HCT116 (cell line): ENCODE measurements at regions not wholly inside any gene's neighbourhood (a gene's known extent, or its start where the extent isn't known, plus 50 kb on each side); places are given as distances from the start of the nearest gene placed in this dataset.

Experiments
- ATAC-seq: fragments of 200-7000 bp; cut with Tn5 transposase; 2 replicates; pipeline ENCODE4 v1.9.1; 2020; ENCODE audit warnings: mild to moderate bottlenecking, moderate library complexity
- BruUV-seq: library from RNA; stranded (reverse); fragments of 400-500 nt; replicated peaks from 2 replicates; lab custom pipeline; 2021; lab: Mats Ljungman, UMichigan
- CTCF ChIA-PET: fragments of 300-600 bp; sonication (Branson Sonifier 250); formaldehyde crosslinking; loops from one replicate; lab custom pipeline; 2021; ENCODE audit warnings: antibody characterized with exemption; lab: Charles Lee
- POLR2A ChIA-PET: fragments of 300-600, 350-600 bp; sonication (Branson Sonifier 250); formaldehyde crosslinking; loops from one replicate; lab custom pipeline; 2021; ENCODE audit warnings: antibody characterized with exemption; lab: Charles Lee
- RAD21 ChIA-PET, 2 experiments: fragments of 300-600 bp; sonication (Branson Sonifier 250); formaldehyde crosslinking; loops; one replicate each; lab custom pipeline; 2023; ENCODE audit warnings: low total read pairs in 2 of 2; ENCODE audit not compliant: uncharacterized antibody in 2 of 2, unreplicated experiment in 2 of 2, low non-redundant PET in 1 of 2; lab: Charles Lee
- DNase-seq: peaks from one replicate; pipeline ENCODE4 v3.0.0-alpha.2; 2010; ENCODE audit warnings: low read depth, low spot score
- H2AFZ ChIP-seq: fragments of 200-600 bp; shearing (Covaris generic), sonication (generic); 2 replicates; pipeline ENCODE4 v1.6.1; 2017; ENCODE audit warnings: low read depth, mixed run types, mixed read lengths, antibody characterized with exemption, low read length; ENCODE audit not compliant: poor library complexity, severe bottlenecking
- H3K27ac ChIP-seq: 2 replicates; pipeline ENCODE4 v1.5.1; 2012; ENCODE audit warnings: low read depth, low read length
- H3K27me3 ChIP-seq: fragments of 200-600 bp; sonication (generic); 2 replicates; pipeline ENCODE4 v1.6.1; 2016; ENCODE audit warnings: mixed run types, low read length, mixed read lengths; ENCODE audit not compliant: insufficient read depth
- H3K36me3 ChIP-seq, 2 experiments: fragments of 200-500 bp in 1 of 2; fragments of 200-600 bp in 1 of 2; sonication (Bioruptor generic) in 1 of 2; sonication (generic) in 1 of 2; 2 replicates each; pipeline versions ENCODE4 v1.5.1 to v1.6.1; 2014 to 2016; ENCODE audit warnings: low read length in 2 of 2, inconsistent platforms in 1 of 2, mixed read lengths in 1 of 2, mixed run types in 1 of 2; ENCODE audit not compliant: insufficient read depth in 2 of 2, control insufficient read depth in 1 of 2
- H3K4me1 ChIP-seq, 2 experiments: fragments of 200-600 bp in 1 of 2; sonication (generic) in 1 of 2; 2 replicates each; pipeline versions ENCODE4 v1.5.1 to v1.6.1; 2012 to 2017; ENCODE audit warnings: low read length in 2 of 2, inconsistent platforms in 1 of 2, mild to moderate bottlenecking in 1 of 2, mixed read lengths in 1 of 2, mixed run types in 1 of 2, moderate library complexity in 1 of 2; ENCODE audit not compliant: insufficient read depth in 2 of 2, control insufficient read depth in 1 of 2
- H3K4me2 ChIP-seq: fragments of 200-600 bp; sonication (generic); 2 replicates; pipeline ENCODE4 v1.6.1; 2017; ENCODE audit warnings: mixed run types, low read length, mixed read lengths
- H3K4me3 ChIP-seq, 2 experiments: fragments of 200-600 bp in 1 of 2; sonication (generic) in 1 of 2; replicated peaks in 1 of 2; 2 replicates each; pipeline ENCODE4 v1.5.1; 2011 to 2016; ENCODE audit warnings: low read length in 2 of 2, control low read depth in 1 of 2, low read depth in 1 of 2, mild to moderate bottlenecking in 1 of 2, mixed read lengths in 1 of 2, mixed run types in 1 of 2
- H3K79me2 ChIP-seq: fragments of 200-600 bp; sonication (generic); 2 replicates; pipeline ENCODE4 v1.6.1; 2017; ENCODE audit warnings: mild to moderate bottlenecking, mixed run types, low read length, moderate library complexity, mixed read lengths; ENCODE audit not compliant: insufficient read depth
- H3K9ac ChIP-seq: fragments of 200-600 bp; sonication (generic); 2 replicates; pipeline ENCODE4 v1.6.1; 2016; ENCODE audit warnings: low read length, mixed read lengths
- H3K9me2 ChIP-seq: fragments of 200-600 bp; sonication (generic), shearing (Covaris generic); 2 replicates; pipeline ENCODE4 v1.6.1; 2017; ENCODE audit warnings: mixed run types, mild to moderate bottlenecking, moderate library complexity; ENCODE audit not compliant: insufficient read depth
- H3K9me3 ChIP-seq, 2 experiments: fragments of 200-500 bp in 1 of 2; fragments of 200-600 bp in 1 of 2; sonication (Bioruptor generic) in 1 of 2; sonication (generic) in 1 of 2; 2 replicates each; pipeline ENCODE4 v1.6.1; 2014 to 2017; ENCODE audit warnings: low read length in 2 of 2, mixed read lengths in 2 of 2, inconsistent platforms in 1 of 2, low read depth in 1 of 2, mild to moderate bottlenecking in 1 of 2, mixed run types in 1 of 2, moderate library complexity in 1 of 2; ENCODE audit not compliant: control insufficient read depth in 1 of 2, insufficient read depth in 1 of 2
- H4K20me1 ChIP-seq: fragments of 200-600 bp; sonication (generic), shearing (Covaris generic); 2 replicates; pipeline ENCODE4 v1.6.1; 2017; ENCODE audit warnings: mixed run types, mild to moderate bottlenecking, moderate library complexity; ENCODE audit not compliant: insufficient read depth
- CBX3 ChIP-seq: IDR thresholded peaks from 2 replicates; pipeline ENCODE4 v1.6.1; 2012; ENCODE audit warnings: low read depth
- CTCF ChIP-seq, 3 experiments: fragments of 200-600 bp in 1 of 3; sonication (generic) in 1 of 3; IDR thresholded peaks in 2 of 3; conservative IDR thresholded peaks in 1 of 3; 2 replicates each; pipeline ENCODE4 v1.5.1; 2012 to 2017; ENCODE audit warnings: low read depth in 2 of 3, low read length in 2 of 3, antibody characterized with exemption in 1 of 3, borderline replicate concordance in 1 of 3, control low read depth in 1 of 3, mild to moderate bottlenecking in 1 of 3, mixed read lengths in 1 of 3, mixed run types in 1 of 3, moderate library complexity in 1 of 3; ENCODE audit not compliant: insufficient read depth in 1 of 3
- EGR1 ChIP-seq: IDR thresholded peaks from 2 replicates; pipeline ENCODE4 v1.6.1; 2012; ENCODE audit warnings: low read depth
- ELF1 ChIP-seq: IDR thresholded peaks from 2 replicates; pipeline ENCODE4 v1.6.1; 2012; ENCODE audit warnings: low read depth, borderline replicate concordance
- EZH2 ChIP-seq: fragments of 200-600 bp; sonication (generic); IDR thresholded peaks from 2 replicates; pipeline ENCODE4 v1.6.1; 2017; ENCODE audit warnings: antibody characterized with exemption, mixed run types
- EZH2phosphoT487 ChIP-seq: fragments of 200-600 bp; IDR thresholded peaks from 2 replicates; pipeline ENCODE4 v1.6.1; 2018; ENCODE audit warnings: antibody characterized with exemption, borderline replicate concordance
- JUND ChIP-seq: IDR thresholded peaks from 2 replicates; pipeline ENCODE4 v1.6.1; 2012
- MAX ChIP-seq: IDR thresholded peaks from 2 replicates; pipeline ENCODE4 v1.6.1; 2012
- POLR2AphosphoS5 ChIP-seq: IDR thresholded peaks from 2 replicates; pipeline ENCODE4 v1.6.1; 2011; ENCODE audit warnings: mild to moderate bottlenecking, low read depth, low read length, moderate library complexity
- TCF7L2 ChIP-seq: IDR thresholded peaks from 2 replicates; pipeline ENCODE4 v1.7.0; 2011; ENCODE audit warnings: borderline replicate concordance, inconsistent platforms; ENCODE audit not compliant: insufficient read depth, insufficient read length; ENCODE audit errors: extremely low read depth
- YY1 ChIP-seq: IDR thresholded peaks from 2 replicates; pipeline ENCODE4 v1.6.1; 2011; ENCODE audit warnings: low read length, low read depth, moderate library complexity, mild to moderate bottlenecking; ENCODE audit not compliant: insufficient replicate concordance; ENCODE audit errors: extremely low read depth
- ZBTB33 ChIP-seq: IDR thresholded peaks from 2 replicates; pipeline ENCODE4 v1.6.1; 2011; ENCODE audit warnings: mild to moderate bottlenecking, low read length, moderate library complexity; ENCODE audit not compliant: insufficient replicate concordance; ENCODE audit errors: extremely low read depth
- ZNF274 ChIP-seq: fragments of 200-500 bp; sonication (Bioruptor generic); IDR thresholded peaks from 2 replicates; pipeline ENCODE4 v1.6.1; 2014; ENCODE audit warnings: mild to moderate bottlenecking, low read depth, low read length, inconsistent platforms
- intact Hi-C: fragments of 100-400 bp; cut with micrococcal nuclease; formaldehyde crosslinking; loops from 2 replicates; pipeline ENCODE4 v1.10.0; 2022

GRCh38 chr4:59037812-59038211, 1927.6 kb upstream of the IGFBP7 start:
- peaks cover 11 to 12% of the 10 kb centered on the region in 2 experiments; a peak in 2 of 4 replicates for H3K9me3 ChIP-seq
- H3K27me3 ChIP-seq: no peaks in the 10 kb centered on the region
- no peak overlapping the region for H3K9ac ChIP-seq
- no peaks in the 10 kb centered on the region for H3K4me1 ChIP-seq
- no peaks in the 10 kb centered on the region for H4K20me1 ChIP-seq
- intact Hi-C loops: no loop called here
- H3K79me2 ChIP-seq: no peaks in the 10 kb centered on the region
- ATAC-seq: no peak
- H3K36me3 ChIP-seq: no peaks in the 10 kb centered on the region; a peak in 1 of 4 replicates
- ChIA-PET RAD21 (no interaction called here), CTCF (no interaction called here), POLR2A (no interaction called here)
- no TSS peak for BruUV-seq
- no peak overlapping the region for H3K4me2 ChIP-seq
- TF ChIP-seq MAX (no peak), TCF7L2 (no peak), CTCF (IDR thresholded peaks at IDR 0.05 in 2 of 3, conservative IDR thresholded peaks at IDR 0.05 in 1 of 3; ENCODE audit: borderline replicate concordance in 1 of 3, insufficient read depth in 1 of 3, low read depth in 2 of 3, low read length in 2 of 3) (no peak), ZNF274 (no peak), EZH2phosphoT487 (no peak), ZBTB33 (no peak), CBX3 (no peak), YY1 (no peak), POLR2AphosphoS5 (no peak), JUND (no peak), EGR1 (no peak), EZH2 (no peak), ELF1 (no peak)
- H3K27ac ChIP-seq: no peak overlapping the region
- DNase-seq: no peak
- H3K4me3 ChIP-seq: no peak overlapping the region
- no peaks in the 10 kb centered on the region for H3K9me2 ChIP-seq
- H2AFZ ChIP-seq: no peak overlapping the region
